ENCODE measurements at regions not wholly inside any gene's neighbourhood (a gene's known extent, or its start where the extent isn't known, plus 50 kb on each side); places are given as distances from the start of the nearest gene placed in this dataset.

DNA sequence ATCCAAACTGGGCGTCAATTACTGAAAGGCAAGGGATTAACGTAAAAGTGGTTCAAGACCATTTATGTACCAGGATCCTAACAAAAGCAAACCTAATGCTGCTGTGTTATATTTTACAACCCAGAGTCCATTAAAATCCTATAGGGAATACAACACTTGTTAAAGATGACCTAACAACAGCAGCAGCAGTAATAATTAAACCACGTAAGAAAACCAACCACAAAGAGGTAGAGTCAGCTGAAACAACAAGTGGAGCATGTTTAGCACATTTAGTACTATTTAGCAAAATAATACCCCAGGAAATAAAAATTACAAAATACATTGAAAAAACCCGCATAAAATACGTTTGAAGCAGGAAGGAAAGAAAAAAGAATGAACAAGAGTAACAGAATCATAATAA, 82.1 kb upstream of the AGBL1 start:
- no peak for TF ChIP-seq SUZ12 (IDR thresholded peaks at IDR 0.05; ENCODE audit: extremely low read depth, insufficient read depth, insufficient read length)
- TF ChIP-seq ZNF274 (IDR thresholded peaks at IDR 0.05; ENCODE audit: low read depth, low read length) = no peak
